IMR-90 (cell line): ENCODE measurements at regions not wholly inside any gene's neighbourhood (a gene's known extent, or its start where the extent isn't known, plus 50 kb on each side); places are given as distances from the start of the nearest gene placed in this dataset.

Experiments
- ATAC-seq: fragments of 200-7000 bp; cut with Tn5 transposase; 2 replicates; pipeline ENCODE4 v1.9.1; 2020; ENCODE audit warnings: low read depth, mild to moderate bottlenecking, moderate library complexity
- BruUV-seq: library from RNA; stranded (reverse); fragments of 400-500 nt; replicated peaks from 2 replicates; lab custom pipeline; 2021; lab: Mats Ljungman, UMichigan
- CTCF ChIA-PET: fragments of 300-600 bp; formaldehyde crosslinking; extraction: SDS; loops from one replicate; lab custom pipeline; 2021; ENCODE audit warnings: antibody characterized with exemption; lab: Yijun Ruan, JAX
- POLR2A ChIA-PET: fragments of 300-600 bp; sonication (Branson Sonifier 250); formaldehyde crosslinking; loops from one replicate; lab custom pipeline; 2022; ENCODE audit warnings: antibody characterized with exemption; ENCODE audit not compliant: unreplicated experiment; lab: Charles Lee
- DNase-seq: peaks from one replicate; pipeline ENCODE4 v3.0.0; 2013
- H2AFZ ChIP-seq: replicated peaks from 2 replicates; pipeline ENCODE3; 2013; ENCODE audit warnings: low read length, mild to moderate bottlenecking; ENCODE audit not compliant: poor library complexity
- H2AK5ac ChIP-seq: 2 replicates; pipeline ENCODE4 v1.6.1; 2013; ENCODE audit warnings: low read depth, low read length, inconsistent platforms
- H2AK9ac ChIP-seq: replicated peaks from 2 replicates; pipeline ENCODE3; 2013; ENCODE audit warnings: mild to moderate bottlenecking, low read depth, low read length, moderate library complexity; ENCODE audit not compliant: poor library complexity
- H2BK120ac ChIP-seq: 2 replicates; pipeline ENCODE4 v1.6.1; 2013; ENCODE audit warnings: low read depth, low read length, inconsistent platforms
- H2BK15ac ChIP-seq: 3 replicates; pipeline ENCODE4 v1.6.1; 2013; ENCODE audit warnings: low read depth, low read length, inconsistent platforms
- H2BK20ac ChIP-seq: 2 replicates; pipeline ENCODE4 v1.6.1; 2013; ENCODE audit warnings: low read depth, mild to moderate bottlenecking, inconsistent platforms, low read length, moderate library complexity
- H2BK5ac ChIP-seq: 2 replicates; pipeline ENCODE4 v1.6.1; 2013; ENCODE audit warnings: mild to moderate bottlenecking, low read depth, low read length, inconsistent platforms; ENCODE audit not compliant: poor library complexity, severe bottlenecking
- H3K14ac ChIP-seq: replicated peaks from 2 replicates; pipeline ENCODE4 v1.6.1; 2013; ENCODE audit warnings: low read depth, low read length, inconsistent platforms
- H3K18ac ChIP-seq: 2 replicates; pipeline ENCODE4 v1.6.1; 2013; ENCODE audit warnings: low read depth, low read length, control low read depth
- H3K23ac ChIP-seq: 2 replicates; pipeline ENCODE4 v1.6.1; 2013; ENCODE audit warnings: low read depth, low read length, inconsistent platforms
- H3K27ac ChIP-seq: 2 replicates; pipeline ENCODE4 v1.5.1; 2013; ENCODE audit warnings: mild to moderate bottlenecking, control low read depth, low read length; ENCODE audit not compliant: insufficient read depth
- H3K27me3 ChIP-seq: 2 replicates; pipeline ENCODE4 v1.6.1; 2013; ENCODE audit warnings: low read length; ENCODE audit not compliant: control insufficient read depth, insufficient read depth
- H3K36me3 ChIP-seq: 2 replicates; pipeline ENCODE4 v1.6.1; 2013; ENCODE audit warnings: low read length, mixed read lengths; ENCODE audit not compliant: control insufficient read depth, insufficient read depth
- H3K4ac ChIP-seq: 2 replicates; pipeline ENCODE4 v1.6.1; 2013; ENCODE audit warnings: low read depth, low read length, inconsistent platforms
- H3K4me1 ChIP-seq: 2 replicates; pipeline ENCODE4 v1.6.1; 2013; ENCODE audit warnings: low read length, mixed read lengths; ENCODE audit not compliant: control insufficient read depth, insufficient read depth
- H3K4me2 ChIP-seq: 2 replicates; pipeline ENCODE4 v1.6.1; 2013; ENCODE audit warnings: low read depth, mild to moderate bottlenecking, control low read depth, low read length, moderate library complexity
- H3K4me3 ChIP-seq: 2 replicates; pipeline ENCODE4 v1.5.1; 2013; ENCODE audit warnings: low read depth, mild to moderate bottlenecking, control low read depth, low read length, moderate library complexity; ENCODE audit not compliant: insufficient read depth
- H3K56ac ChIP-seq: 2 replicates; pipeline ENCODE4 v1.6.1; 2013; ENCODE audit warnings: low read length, inconsistent platforms; ENCODE audit not compliant: insufficient read depth; ENCODE audit errors: extremely low read depth
- H3K79me1 ChIP-seq, 2 experiments: 2 replicates each; pipeline ENCODE4 v1.6.1; 2013; ENCODE audit warnings: low read length in 2 of 2, inconsistent platforms in 1 of 2, low read depth in 1 of 2
- H3K9ac ChIP-seq: 2 replicates; pipeline ENCODE4 v1.6.1; 2013; ENCODE audit warnings: low read depth, low read length, control low read depth
- H3K9me1 ChIP-seq: 2 replicates; pipeline ENCODE4 v1.6.1; 2013; ENCODE audit warnings: low read length, inconsistent platforms; ENCODE audit not compliant: insufficient read depth
- H3K9me3 ChIP-seq: 2 replicates; pipeline ENCODE4 v1.6.1; 2013; ENCODE audit warnings: low read length; ENCODE audit not compliant: control insufficient read depth, insufficient read depth
- H4K20me1 ChIP-seq: 2 replicates; pipeline ENCODE4 v1.6.1; 2013; ENCODE audit warnings: low read length, inconsistent platforms; ENCODE audit not compliant: insufficient read depth
- H4K5ac ChIP-seq: 2 replicates; pipeline ENCODE4 v1.6.1; 2013; ENCODE audit warnings: mild to moderate bottlenecking, low read depth, low read length, control low read depth
- H4K8ac ChIP-seq, 2 experiments: 2 replicates each; pipeline ENCODE4 v1.6.1; 2013; ENCODE audit warnings: low read depth in 2 of 2, low read length in 2 of 2, control low read depth in 1 of 2, inconsistent platforms in 1 of 2
- H4K91ac ChIP-seq: 2 replicates; pipeline ENCODE4 v1.6.1; 2013; ENCODE audit warnings: low read depth, low read length, inconsistent platforms; ENCODE audit not compliant: insufficient read depth
- BHLHE40 ChIP-seq: fragments of 150-350 bp; IDR thresholded peaks from 2 replicates; pipeline ENCODE4 v1.6.1; 2016; ENCODE audit warnings: mild to moderate bottlenecking, low read depth, low read length
- CEBPB ChIP-seq: IDR thresholded peaks from 2 replicates; pipeline ENCODE4 v1.6.1; 2012; ENCODE audit warnings: low read depth, low read length, improper control_type of control experiment
- CHD1 ChIP-seq: IDR thresholded peaks from 2 replicates; pipeline ENCODE4 v1.6.1; 2012; ENCODE audit warnings: low read depth, low read length, improper control_type of control experiment
- CTCF ChIP-seq: conservative IDR thresholded peaks from 2 replicates; pipeline ENCODE4 v1.5.1; 2012; ENCODE audit warnings: mild to moderate bottlenecking, low read depth, low read length, improper control_type of control experiment
- FOS ChIP-seq: fragments of 150-350 bp; IDR thresholded peaks from 2 replicates; pipeline ENCODE4 v1.6.1; 2016; ENCODE audit warnings: low read depth, low read length
- MAFK ChIP-seq: IDR thresholded peaks from 2 replicates; pipeline ENCODE4 v1.6.1; 2012; ENCODE audit warnings: low read depth, low read length, improper control_type of control experiment
- MXI1 ChIP-seq: IDR thresholded peaks from 2 replicates; pipeline ENCODE4 v1.6.1; 2012; ENCODE audit warnings: low read depth, mild to moderate bottlenecking, low read length, moderate library complexity, borderline replicate concordance
- NFE2L2 ChIP-seq: fragments of 150-350 bp; IDR thresholded peaks from 2 replicates; pipeline ENCODE4 v1.6.1; 2016; ENCODE audit warnings: low read depth, mild to moderate bottlenecking, low read length
- RCOR1 ChIP-seq: IDR thresholded peaks from 2 replicates; pipeline ENCODE4 v1.6.1; 2012; ENCODE audit warnings: mild to moderate bottlenecking, low read length, improper control_type of control experiment; ENCODE audit not compliant: insufficient replicate concordance
- SMC3 ChIP-seq: fragments of 150-350 bp; IDR thresholded peaks from 2 replicates; pipeline ENCODE4 v1.6.1; 2016; ENCODE audit warnings: low read depth, mild to moderate bottlenecking, antibody characterized with exemption, low read length, moderate library complexity
- WGBS, 2 experiments: methylation state at CpG; one replicate each; pipeline versions ENCODE4 v1.1.5 to v1.1.7; 2013; ENCODE audit warnings: missing lambda C conversion rate in 2 of 2; ENCODE audit not compliant: insufficient read length in 1 of 2; ENCODE audit errors: extremely low coverage in 2 of 2; 5-methylcytosine and 5-hydroxymethylcytosine counted together
- dilution Hi-C: fragments of 300-500 bp; cut with HindIII; formaldehyde crosslinking; loops from one replicate; pipeline ENCODE4 v1.14.3; 2018; ENCODE audit warnings: low sequenced_read_pairs; ENCODE audit not compliant: unreplicated experiment
- in situ Hi-C: fragments of 300-500 bp; cut with MboI; formaldehyde crosslinking; loops from 3 replicates; pipeline ENCODE4 v1.14.3; 2019; ENCODE audit warnings: low sequenced_read_pairs, inconsistent platforms, mixed read lengths
- intact Hi-C: fragments of 100-400 bp; cut with micrococcal nuclease; formaldehyde crosslinking; loops from 2 replicates; pipeline ENCODE4 v1.10.0; 2022

- intact Hi-C loops: no loop called here
- no peak overlapping the region for H3K14ac ChIP-seq
- H3K27me3 ChIP-seq: 0 out of 2 replicates have a peak, but pooled peaks cover 1% of the 10 kb centered on the region
- H4K20me1 ChIP-seq: no peaks in the 10 kb centered on the region
- 96% methylated on average over 3 of the region's 6 CpGs; no CpG with 5 or more reads in 1 of the 2 experiments for WGBS, 2 experiments
- no TSS peak for BruUV-seq
- no peak overlapping the region for H2AK9ac ChIP-seq
- no peak overlapping the region for H3K9ac ChIP-seq
- no peak overlapping the region for H3K4me3 ChIP-seq
- no peak overlapping the region for H2AFZ ChIP-seq
- H2BK20ac ChIP-seq: no peak overlapping the region
- ChIA-PET CTCF (no interaction called here), POLR2A (no interaction called here)
- no peak overlapping the region for H2BK15ac ChIP-seq
- H3K56ac ChIP-seq: no peak overlapping the region
- no peaks in the 10 kb centered on the region for H3K4me1 ChIP-seq
- no peak overlapping the region for H3K4ac ChIP-seq
- no peak for TF ChIP-seq NFE2L2
- TF ChIP-seq MXI1: no peak
- TF ChIP-seq SMC3: no peak
- no peak for TF ChIP-seq CEBPB
- no peak for TF ChIP-seq BHLHE40
- TF ChIP-seq CTCF: no peak
- no peak for TF ChIP-seq RCOR1
- no peak for TF ChIP-seq MAFK
- no peak for TF ChIP-seq FOS
- no peak for TF ChIP-seq CHD1
- H4K5ac ChIP-seq: no peak overlapping the region
- no peaks in the 10 kb centered on the region; the same call in 1 of the 2 replicates for H3K9me1 ChIP-seq
- H2BK5ac ChIP-seq: no peak overlapping the region
- DNase-seq: no peak
- H4K8ac ChIP-seq: no peak overlapping the region
- no peak overlapping the region for H3K23ac ChIP-seq
- no peak overlapping the region for H3K27ac ChIP-seq
- H3K18ac ChIP-seq: no peak overlapping the region
- H2BK120ac ChIP-seq: no peak overlapping the region
- no peak overlapping the region for H2AK5ac ChIP-seq
- H3K36me3 ChIP-seq: no peaks in the 10 kb centered on the region
- no peaks in the 10 kb centered on the region for H3K9me3 ChIP-seq
- no peak overlapping the region for H3K4me2 ChIP-seq
- H3K79me1 ChIP-seq: no peaks in the 10 kb centered on the region
- dilution Hi-C loops: no loop called here
- in situ Hi-C loops: no loop called here
- no peak overlapping the region for H4K91ac ChIP-seq
- ATAC-seq: no peak
Measured at GRCh38 chr11:109994907-109995306, 98.3 kb upstream of the ZC3H12C start.
